Motor neuron (in vitro differentiated cells): ENCODE measurements at regions not wholly inside any gene's neighbourhood (a gene's known extent, or its start where the extent isn't known, plus 50 kb on each side); places are given as distances from the start of the nearest gene placed in this dataset.
"Not testable (repeated sequence)": the region's sequence is repeated elsewhere in the genome, so short reads cannot be mapped to it uniquely, and the experiment has no call there.

Source experiments
- ATAC-seq, 8 experiments: fragments of 200-7000 bp; cut with Tn5 transposase; replicated peaks in 6 of 8; 2 replicates each; pipeline ENCODE4 v1.8.0; 2021; ENCODE audit warnings: mild to moderate bottlenecking in 8 of 8, moderate library complexity in 8 of 8
- H3K27ac ChIP-seq, 2 donors: fragments of 250-450 bp; sonication (Bioruptor Pico); 2 replicates each; pipeline ENCODE4 v1.9.0; 2021; ENCODE audit warnings: antibody characterized with exemption in 2 of 2, mild to moderate bottlenecking in 2 of 2, moderate library complexity in 1 of 2
- H3K4me1 ChIP-seq, 2 donors: fragments of 250-450 bp; sonication (Bioruptor Pico); replicated peaks in 1 of 2; 2 replicates each; pipeline ENCODE4 v1.6.1; 2021; ENCODE audit warnings: antibody characterized with exemption in 2 of 2, mild to moderate bottlenecking in 2 of 2, moderate library complexity in 1 of 2
- H3K4me3 ChIP-seq, 5 donors: fragments of 250-450 bp; sonication (Bioruptor Pico); 2 replicates each; pipeline ENCODE4 v1.9.0; 2021; ENCODE audit warnings: antibody characterized with exemption in 5 of 5, mild to moderate bottlenecking in 5 of 5, moderate library complexity in 4 of 5
- WGBS, 10 experiments: fragments of 450-650 bp; shearing (Covaris generic); methylation state at CpG; one replicate each; pipeline ENCODE4 v1.0.0; 2022; 5-methylcytosine and 5-hydroxymethylcytosine counted together
- in situ Hi-C, 9 experiments: fragments of 400-800 bp; cut with MboI; loops; one replicate each; pipeline ENCODE4 v1.15.0; 2021; ENCODE audit warnings: low sequenced_read_pairs in 9 of 9, low pct_unique_long_range_greater_than_20kb in 2 of 9; ENCODE audit not compliant: unreplicated experiment in 9 of 9

DNA sequence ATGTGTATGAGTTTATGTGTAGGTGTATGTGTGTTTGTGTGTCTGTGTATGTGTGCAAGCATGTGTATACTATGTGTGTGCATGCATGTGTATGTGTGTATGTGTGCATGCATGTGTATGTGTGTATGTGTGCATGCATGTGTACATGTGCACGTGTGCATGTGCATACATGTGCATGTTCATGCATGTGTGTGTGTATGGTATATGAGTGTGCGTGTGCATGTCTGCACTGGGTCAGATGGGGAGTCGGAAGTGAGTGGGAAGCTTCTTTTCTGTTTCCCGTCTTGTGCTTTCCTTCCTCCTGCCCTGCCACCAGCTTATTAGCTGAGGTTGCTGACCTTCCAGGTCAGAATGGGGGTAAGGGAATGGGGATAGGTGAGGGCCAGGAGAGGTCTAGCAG is 174.7 kb downstream of the MAP2K4 start:
- ATAC-seq: no peak
- in situ Hi-C loops: loop anchor here in 2 of 9 experiments (25.0 kb wide), 1 partner anchor 817 kb away; the partner anchor contains the start of gene ELAC2 (in 2 of the 2)
- H3K27ac ChIP-seq: no peak overlapping the region
- peaks cover 0 to 6% of the 10 kb centered on the region in 2 donors for H3K4me1 ChIP-seq
- WGBS, 10 experiments: 60 to 100% (median 81%) methylated on average over 1 to 3 of the region's 4 CpGs; no CpG with 5 or more reads in 3 of the 10 experiments
- no peak overlapping the region for H3K4me3 ChIP-seq

DNA sequence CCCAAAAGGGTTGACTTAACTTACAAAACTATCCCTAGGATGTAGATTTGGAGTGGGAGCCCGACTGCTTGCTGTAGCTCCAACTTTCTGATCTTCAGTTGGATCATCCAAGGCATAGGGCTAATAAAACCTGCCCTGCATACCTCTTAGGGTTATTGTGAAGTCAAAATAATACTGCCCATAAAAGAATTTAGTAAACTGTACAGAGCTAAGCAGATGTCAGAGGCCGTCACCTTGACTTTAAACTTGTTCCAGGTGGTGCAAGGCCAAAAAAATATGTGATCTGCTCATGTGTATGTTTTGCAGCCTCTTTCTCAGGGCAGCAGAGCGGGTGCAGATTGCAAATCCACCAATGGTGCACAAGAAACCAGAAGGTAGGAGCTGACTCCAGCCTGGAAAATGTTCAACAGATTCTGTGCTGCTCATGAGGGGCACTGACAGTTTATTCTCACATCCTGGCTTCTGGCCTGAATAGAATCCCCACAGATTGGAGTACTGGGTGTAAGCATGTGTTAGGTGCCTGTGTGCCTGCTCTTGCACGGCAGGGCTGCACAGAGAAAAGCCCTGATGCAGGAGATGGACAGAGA is 180.7 kb downstream of the MAP2K4 start:
- in situ Hi-C loops: no loop called here
- ATAC-seq: no peak
- WGBS, 10 experiments: 10 to 93% (median 61%) methylated on average over 1 to 4 of the region's 4 CpGs; no CpG with 5 or more reads in 1 of the 10 experiments
- Histone ChIP-seq H3K4me3 (no peak overlapping the region), H3K27ac (no peak overlapping the region), H3K4me1 (no peaks in the 10 kb centered on the region)

DNA sequence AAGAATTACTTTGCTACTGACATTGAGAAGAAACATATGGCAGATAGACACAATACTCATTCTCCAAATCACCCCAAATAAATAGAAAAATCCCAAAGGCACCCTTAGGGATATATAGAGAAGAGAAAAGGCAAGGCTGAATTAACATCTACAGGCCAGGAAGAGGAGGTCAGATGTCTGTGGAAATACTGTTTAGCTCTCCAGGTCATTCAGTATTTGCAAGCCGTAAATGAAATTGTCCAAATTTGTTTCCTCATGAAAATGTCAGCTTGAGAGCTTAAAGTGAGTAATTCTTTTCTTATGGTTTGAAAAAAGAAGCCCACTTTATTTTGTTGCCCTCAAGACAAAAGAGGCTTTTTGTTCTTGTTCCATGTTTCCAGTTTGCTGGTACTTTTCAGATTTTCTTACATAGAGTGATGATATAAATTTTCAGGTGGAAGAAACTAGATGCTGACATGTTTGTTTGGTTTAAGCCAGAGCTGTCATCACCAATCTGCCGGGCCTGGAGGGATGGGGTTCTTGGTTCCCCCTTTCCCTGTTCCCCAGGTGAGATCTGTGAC is 189.0 kb downstream of the MAP2K4 start:
- WGBS, 10 experiments: 0 to 88% (median 81%) methylated on average over 1 to 2 of the region's 2 CpGs; no CpG with 5 or more reads in 3 of the 10 experiments
- no peak overlapping the region for H3K4me3 ChIP-seq
- ATAC-seq: no peak
- H3K27ac ChIP-seq: no peak overlapping the region
- no peaks in the 10 kb centered on the region for H3K4me1 ChIP-seq
- in situ Hi-C loops: no loop called here

DNA sequence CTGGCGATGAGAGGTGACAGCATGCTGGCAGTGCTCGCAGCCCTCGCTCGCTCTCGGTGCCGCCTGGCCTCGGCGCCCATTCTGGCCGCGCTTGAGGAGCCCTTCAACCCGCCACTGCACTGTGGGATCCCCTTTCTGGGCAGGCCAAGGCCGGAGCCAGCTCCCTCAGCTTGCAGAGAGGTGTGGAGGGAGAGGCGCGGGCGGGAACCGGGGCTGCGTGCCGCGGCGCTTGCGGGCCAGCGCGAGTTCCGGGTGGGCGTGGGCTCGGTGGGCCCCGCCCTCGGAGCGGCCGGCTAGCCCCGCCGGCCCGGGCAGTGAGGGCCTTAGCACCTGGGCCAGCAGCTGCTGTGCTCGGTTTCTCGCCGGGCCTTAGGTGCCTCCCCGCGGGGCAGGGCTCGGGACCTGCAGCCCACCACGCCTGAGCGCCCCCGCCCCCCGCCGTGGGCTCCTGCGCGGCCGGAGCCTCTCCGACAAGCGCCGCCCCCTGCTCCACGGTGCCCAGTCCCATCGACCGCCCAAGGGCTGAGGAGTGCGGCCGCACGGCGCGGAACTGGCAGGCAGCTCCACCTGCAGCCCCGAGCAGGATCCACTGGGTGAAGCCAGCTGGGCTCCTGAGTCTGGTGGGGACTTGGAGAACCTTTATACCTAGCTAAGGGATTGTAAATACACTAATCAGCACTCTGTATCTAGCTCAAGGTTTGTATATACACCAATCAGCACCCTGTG is 200.2 kb downstream of the MAP2K4 start:
- in situ Hi-C loops, H3K27ac ChIP-seq, ATAC-seq, H3K4me3 ChIP-seq, H3K4me1 ChIP-seq: not testable (repeated sequence)
- WGBS, 10 experiments: 60 to 100% methylated on average over 1 to 3 of the region's 59 CpGs; no CpG with 5 or more reads in 8 of the 10 experiments

DNA sequence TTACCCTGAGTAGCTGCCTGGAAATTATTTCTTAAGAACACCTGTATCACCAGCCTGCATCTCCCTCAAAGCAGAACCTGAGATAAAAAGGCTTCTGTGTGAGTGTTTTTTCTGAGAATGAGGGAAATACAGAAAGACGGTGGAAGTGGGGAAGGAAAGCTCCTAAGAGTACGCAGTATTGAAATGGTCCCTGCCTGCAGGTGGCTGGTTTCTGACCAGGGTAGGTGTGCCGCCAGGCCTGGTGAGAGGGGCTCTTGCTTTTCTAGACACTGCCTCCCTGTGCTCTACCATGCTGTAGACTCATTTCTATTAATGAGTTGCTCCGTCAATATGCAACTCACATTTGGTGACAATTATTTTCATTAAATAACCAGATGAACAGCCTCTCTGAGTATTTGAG is 201.7 kb downstream of the MAP2K4 start:
- 10 to 86% (median 33%) methylated on average over 1 to 4 of the region's 4 CpGs; no CpG with 5 or more reads in 3 of the 10 experiments for WGBS, 10 experiments
- in situ Hi-C loops: no loop called here
- Histone ChIP-seq H3K4me3 (no peak overlapping the region), H3K27ac (no peak overlapping the region), H3K4me1 (no peaks in the 10 kb centered on the region)
- ATAC-seq: no peak

DNA sequence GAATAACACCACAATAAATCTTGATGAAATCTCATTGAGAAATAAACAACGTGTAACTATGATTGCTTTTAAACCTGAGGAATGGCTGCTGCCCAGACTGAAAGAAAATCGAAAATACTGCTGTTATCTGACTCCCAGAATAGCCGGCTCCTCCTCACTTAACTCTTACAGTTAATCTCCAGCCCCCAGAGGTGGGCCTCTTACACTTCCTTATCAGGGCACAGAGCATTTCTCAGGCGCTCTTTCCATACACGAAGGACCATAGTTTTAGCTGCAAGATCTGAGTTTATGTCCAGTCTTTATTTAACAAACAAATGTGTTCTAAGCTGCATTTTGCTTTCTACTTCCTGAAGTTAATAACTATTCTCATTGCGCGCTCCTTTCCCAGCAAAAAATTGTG is 206.9 kb downstream of the MAP2K4 start:
- ATAC-seq: no peak
- H3K27ac ChIP-seq: no peak overlapping the region

DNA sequence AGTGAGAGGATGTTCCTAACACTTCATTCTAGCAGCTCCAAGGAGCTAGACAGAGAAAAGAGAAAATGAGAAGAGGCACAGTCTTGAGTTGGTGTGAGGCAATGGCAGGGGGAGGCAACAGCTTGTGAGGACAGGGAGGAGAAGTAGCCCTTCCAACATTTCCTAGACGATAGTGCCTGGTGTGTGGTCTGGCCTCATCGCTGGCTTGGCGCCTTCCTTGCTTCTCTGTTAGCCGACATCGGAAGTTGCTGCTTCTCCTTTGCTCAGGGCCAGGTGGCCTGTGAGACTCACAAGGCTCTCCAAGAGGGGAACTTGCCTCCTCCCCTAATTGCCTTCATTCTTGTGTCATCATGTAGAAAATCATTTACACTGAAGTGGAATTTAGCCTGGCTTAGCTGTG is 208.7 kb downstream of the MAP2K4 start:
- in situ Hi-C loops: no loop called here
- peaks cover 20 to 22% of the 10 kb centered on the region in 2 donors for H3K4me1 ChIP-seq
- peak in 1 of 8 experiments; percentile 7 for ATAC-seq

More for the DNA sequence above, 206.9 kb downstream of the MAP2K4 start:
- H3K4me1 ChIP-seq: peaks cover 20 to 22% of the 10 kb centered on the region in 2 donors
- WGBS, 10 experiments: 5 to 95% (median 66%) methylated on average over 2 to 7 of the region's 7 CpGs; no CpG with 5 or more reads in 1 of the 10 experiments
- in situ Hi-C loops: no loop called here
- no peak overlapping the region for H3K4me3 ChIP-seq

DNA sequence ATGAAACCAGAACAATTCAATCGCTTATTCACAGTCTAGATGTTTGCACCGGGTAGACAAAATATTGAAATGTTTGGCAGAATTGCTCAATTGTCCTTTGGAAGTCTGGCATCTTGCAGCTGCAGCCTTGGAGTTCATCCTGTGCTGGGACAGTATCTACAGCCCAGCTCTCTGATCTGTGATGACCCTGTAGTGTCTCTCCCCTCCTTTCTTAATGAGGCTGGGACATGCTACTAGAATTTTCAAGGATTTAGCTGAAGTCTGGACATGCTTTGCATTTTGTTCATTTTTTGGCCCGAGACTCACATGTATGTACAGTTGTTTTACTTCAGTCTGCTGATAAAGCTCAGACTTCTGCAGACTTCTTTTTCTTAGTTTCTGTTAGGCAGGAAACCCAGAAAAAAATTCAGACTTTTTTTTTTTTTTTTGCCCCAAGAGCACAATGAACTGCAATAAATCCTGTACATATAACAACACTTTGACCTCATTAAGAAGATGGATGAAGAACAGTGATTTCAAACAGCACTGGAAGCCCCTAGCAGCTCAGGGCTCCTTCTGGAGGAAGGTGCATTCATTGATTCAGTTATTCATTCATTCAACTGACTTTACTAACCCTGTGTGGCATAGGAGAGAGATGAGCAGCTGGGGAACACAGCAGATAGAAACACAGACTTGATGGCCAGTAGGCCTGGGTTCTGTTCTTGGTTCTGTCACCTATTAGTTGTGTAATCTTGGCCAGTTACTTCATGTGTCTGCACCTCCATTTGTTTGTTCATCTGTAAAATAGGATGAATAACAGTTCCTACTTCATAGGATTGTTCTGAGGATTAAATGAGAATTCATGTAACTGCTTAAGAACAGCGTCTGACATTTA is 210.0 kb downstream of the MAP2K4 start:
- in situ Hi-C loops: no loop called here
- 0 to 75% (median 44%) methylated on average over 1 to 4 of the region's 4 CpGs; no CpG with 5 or more reads in 1 of the 10 experiments for WGBS, 10 experiments
- ATAC-seq: peak in 5 of 8 experiments; percentile 44 to 89 (median 84)
- H3K4me3 ChIP-seq: no peak overlapping the region
- no peak overlapping the region for H3K27ac ChIP-seq
- H3K4me1 ChIP-seq: peaks cover 20 to 22% of the 10 kb centered on the region in 2 donors

More for the DNA sequence above, 208.7 kb downstream of the MAP2K4 start:
- Histone ChIP-seq H3K27ac (no peak overlapping the region), H3K4me3 (no peak overlapping the region)
- 40 to 100% (median 50%) methylated on average over 1 to 5 of the region's 5 CpGs; no CpG with 5 or more reads in 5 of the 10 experiments for WGBS, 10 experiments

DNA sequence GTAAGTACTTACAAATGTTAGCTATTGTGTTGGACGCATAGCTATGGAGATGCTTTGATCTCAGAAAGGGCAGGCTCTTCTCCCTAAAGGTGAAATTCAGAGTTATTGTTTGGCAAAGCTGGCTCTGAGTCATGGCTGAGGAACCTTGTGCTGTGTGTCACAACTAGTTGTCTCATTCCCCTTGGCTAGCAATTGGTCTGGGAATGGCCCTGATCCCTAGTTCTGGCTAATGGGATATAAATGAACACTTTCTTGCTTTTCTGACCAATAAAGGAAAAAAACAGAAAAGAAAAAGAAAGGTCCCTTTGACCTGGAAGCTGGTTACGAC is 210.6 kb downstream of the MAP2K4 start:
- Histone ChIP-seq H3K4me3 (no peak overlapping the region), H3K4me1 (peaks cover 20 to 22% of the 10 kb centered on the region in 2 donors), H3K27ac (no peak overlapping the region)
- in situ Hi-C loops: no loop called here
- no peak for ATAC-seq
- WGBS, 10 experiments: 0 to 100% (median 61%) methylated on average over 1 to 2 of the region's 2 CpGs; no CpG with 5 or more reads in 1 of the 10 experiments

DNA sequence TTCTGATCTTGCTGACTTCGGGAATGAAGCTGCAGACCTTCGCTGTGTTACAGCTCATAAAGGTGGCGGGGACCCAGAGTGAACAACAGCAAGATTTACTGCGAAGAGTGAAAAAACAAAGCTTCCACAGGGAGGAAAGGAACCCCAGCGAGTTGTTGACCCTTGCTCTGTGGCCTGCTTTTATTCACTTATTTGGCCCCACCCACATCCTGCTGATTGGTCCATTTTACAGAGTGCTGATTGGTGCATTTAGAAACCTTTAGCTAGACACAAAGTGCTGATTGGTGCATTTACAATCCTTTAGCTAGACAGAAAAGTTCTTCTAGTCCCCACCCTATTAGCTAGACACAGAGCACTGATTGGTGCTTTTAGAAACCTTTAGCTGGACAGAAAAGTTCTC is 218.3 kb downstream of the MAP2K4 start:
- H3K4me3 ChIP-seq, ATAC-seq, H3K27ac ChIP-seq, in situ Hi-C loops, H3K4me1 ChIP-seq: not testable (repeated sequence)
- WGBS, 10 experiments: 18 to 94% (median 86%) methylated on average over 2 to 5 of the region's 5 CpGs; no CpG with 5 or more reads in 3 of the 10 experiments

DNA sequence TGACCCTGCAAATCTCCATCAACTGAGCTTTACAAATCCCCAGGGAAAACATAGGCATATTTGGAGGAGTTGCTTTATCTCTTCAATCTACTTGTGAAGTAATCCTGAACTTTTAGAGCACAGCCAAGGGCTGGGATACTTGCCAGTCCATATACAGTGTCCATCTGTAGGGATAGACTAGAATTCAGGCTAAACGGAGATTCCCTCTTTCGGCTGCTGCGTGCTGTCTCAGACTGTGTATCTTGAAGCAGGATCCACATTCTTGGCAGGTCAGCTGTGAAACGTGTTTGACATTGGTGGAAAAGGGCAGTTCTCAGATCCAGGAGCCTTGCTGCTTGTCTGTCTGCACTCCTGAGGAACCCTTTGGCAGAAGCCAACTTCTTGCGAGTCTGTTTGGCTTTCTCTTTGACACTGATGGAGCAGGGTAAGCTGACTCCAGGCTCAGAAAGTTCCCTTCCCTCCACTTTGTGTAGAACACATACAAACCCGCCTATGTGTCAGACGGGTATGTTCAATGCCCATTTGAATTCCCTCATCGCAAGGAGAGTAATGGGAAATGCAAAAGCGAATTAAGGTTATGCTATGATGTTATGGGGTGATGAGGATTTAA is 221.8 kb downstream of the MAP2K4 start:
- no peaks in the 10 kb centered on the region for H3K4me1 ChIP-seq
- 42 to 100% (median 80%) methylated on average over 2 to 9 of the region's 9 CpGs; no CpG with 5 or more reads in 1 of the 10 experiments for WGBS, 10 experiments
- no peak overlapping the region for H3K4me3 ChIP-seq
- no peak overlapping the region for H3K27ac ChIP-seq
- in situ Hi-C loops: no loop called here
- ATAC-seq: no peak

DNA sequence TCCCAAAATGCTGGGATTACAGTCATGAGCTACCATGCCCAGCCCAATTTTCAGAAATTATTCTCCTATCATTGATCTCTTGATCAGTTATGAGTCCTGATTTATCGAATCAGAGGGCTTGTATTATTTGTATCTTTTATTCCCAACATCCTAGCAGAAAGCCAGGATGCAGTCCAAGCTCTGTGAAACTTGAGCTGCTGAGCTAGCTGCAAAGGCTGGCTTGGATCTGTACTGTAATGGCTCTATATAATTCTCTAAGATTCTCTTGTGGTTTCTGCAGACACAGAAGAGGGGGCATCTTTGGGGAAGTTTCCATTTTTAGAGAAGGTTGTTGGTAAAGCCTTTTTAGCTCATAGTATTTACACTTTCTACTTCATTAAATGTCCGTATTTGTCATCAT is 227.1 kb downstream of the MAP2K4 start:
- 0 to 92% (median 71%) methylated on average over 1 to 2 of the region's 2 CpGs; no CpG with 5 or more reads in 1 of the 10 experiments for WGBS, 10 experiments
- no peak for ATAC-seq
- in situ Hi-C loops: no loop called here

More for the DNA sequence above, 227.1 kb downstream of the MAP2K4 start:
- Histone ChIP-seq H3K4me3 (no peak overlapping the region), H3K4me1 (no peaks in the 10 kb centered on the region), H3K27ac (no peak overlapping the region)
